ENCODE measurements at regions not wholly inside any gene's neighbourhood (a gene's known extent, or its start where the extent isn't known, plus 50 kb on each side); places are given as distances from the start of the nearest gene placed in this dataset.

- TF ChIP-seq POLR2A (IDR thresholded peaks at IDR 0.05; ENCODE audit: low read depth, low read length) (no peak), TAF1 (IDR thresholded peaks at IDR 0.05; ENCODE audit: borderline replicate concordance, low read depth, low read length) (no peak), POLR2AphosphoS5 (IDR thresholded peaks at IDR 0.05; ENCODE audit: low read depth, low read length) (no peak)
Measured at GRCh38 chr6:105981888-105982358, 104.2 kb upstream of the PRDM1 start.

Measured in GM12892 (cell line).